Lower leg skin (tissue), 3 donors: ENCODE measurements at regions not wholly inside any gene's neighbourhood (a gene's known extent, or its start where the extent isn't known, plus 50 kb on each side); places are given as distances from the start of the nearest gene placed in this dataset.

ENCODE experiments used
- POLR2A ChIP-seq, 2 donors: fragments of 450-650 bp; IDR thresholded peaks; one replicate each; pipeline ENCODE4 v1.6.1; 2016 to 2017; ENCODE audit warnings: antibody characterized with exemption in 2 of 2, mild to moderate bottlenecking in 1 of 2, moderate library complexity in 1 of 2
- TF ChIP-seq, protein P1 (sequence below), 3 donors: fragments of 450-650 bp; IDR thresholded peaks; one replicate each; pipeline ENCODE4 v1.5.1; 2016; ENCODE audit warnings: antibody characterized with exemption in 3 of 3, mild to moderate bottlenecking in 3 of 3, moderate library complexity in 2 of 3

DNA sequence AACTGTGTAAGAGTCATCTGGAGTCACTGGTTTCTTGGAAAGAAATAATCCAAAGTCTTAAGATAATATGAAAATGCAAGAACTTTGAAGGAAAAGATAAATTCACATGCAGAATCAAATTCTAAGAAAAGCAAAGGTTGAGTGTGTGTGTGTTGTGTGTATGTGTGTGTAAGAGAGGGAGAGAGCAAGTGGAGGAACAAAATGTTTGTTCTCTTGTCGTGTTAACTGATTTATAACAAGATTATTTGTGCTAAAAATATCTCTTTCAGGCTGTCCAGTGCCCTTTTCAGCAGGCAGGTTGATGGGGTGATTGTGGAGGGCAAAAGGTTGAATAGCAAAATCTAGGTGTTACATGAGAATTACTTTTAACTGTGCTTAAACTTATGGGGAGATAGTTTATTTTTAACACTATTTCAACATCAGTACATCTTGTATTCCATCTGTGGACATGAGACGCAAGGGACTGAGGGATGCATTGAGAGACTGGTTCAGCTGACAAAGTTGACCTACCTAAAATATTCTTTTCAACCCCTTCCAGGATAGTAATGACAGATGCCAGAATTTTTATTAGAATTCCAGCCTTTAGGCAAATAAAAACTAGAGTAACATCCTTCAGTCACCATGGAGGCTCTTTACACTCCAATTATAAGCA, 342.4 kb upstream of the CD180 start:
- no peak for TF ChIP-seq POLR2A (IDR thresholded peaks at IDR 0.05)
- TF ChIP-seq, protein P1, sequence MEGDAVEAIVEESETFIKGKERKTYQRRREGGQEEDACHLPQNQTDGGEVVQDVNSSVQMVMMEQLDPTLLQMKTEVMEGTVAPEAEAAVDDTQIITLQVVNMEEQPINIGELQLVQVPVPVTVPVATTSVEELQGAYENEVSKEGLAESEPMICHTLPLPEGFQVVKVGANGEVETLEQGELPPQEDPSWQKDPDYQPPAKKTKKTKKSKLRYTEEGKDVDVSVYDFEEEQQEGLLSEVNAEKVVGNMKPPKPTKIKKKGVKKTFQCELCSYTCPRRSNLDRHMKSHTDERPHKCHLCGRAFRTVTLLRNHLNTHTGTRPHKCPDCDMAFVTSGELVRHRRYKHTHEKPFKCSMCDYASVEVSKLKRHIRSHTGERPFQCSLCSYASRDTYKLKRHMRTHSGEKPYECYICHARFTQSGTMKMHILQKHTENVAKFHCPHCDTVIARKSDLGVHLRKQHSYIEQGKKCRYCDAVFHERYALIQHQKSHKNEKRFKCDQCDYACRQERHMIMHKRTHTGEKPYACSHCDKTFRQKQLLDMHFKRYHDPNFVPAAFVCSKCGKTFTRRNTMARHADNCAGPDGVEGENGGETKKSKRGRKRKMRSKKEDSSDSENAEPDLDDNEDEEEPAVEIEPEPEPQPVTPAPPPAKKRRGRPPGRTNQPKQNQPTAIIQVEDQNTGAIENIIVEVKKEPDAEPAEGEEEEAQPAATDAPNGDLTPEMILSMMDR (IDR thresholded peaks at IDR 0.05), result no peak
